Embryonic facial prominence (tissue), 1 donor: ENCODE measurements at regions not wholly inside any gene's neighbourhood (a gene's known extent, or its start where the extent isn't known, plus 50 kb on each side); places are given as distances from the start of the nearest gene placed in this dataset.
"Not testable (repeated sequence)": the region's sequence is repeated elsewhere in the genome, so short reads cannot be mapped to it uniquely, and the experiment has no call there.

Experiments
- DNase-seq: peaks from one replicate; pipeline ENCODE4 v3.0.0-alpha.2; 2016; ENCODE audit errors: extremely low spot score

GRCh38 chr4:170420255-170420693 lies 330.5 kb upstream of the AADAT start:
- no peak for DNase-seq

GRCh38 chr4:170414961-170415360 lies 325.2 kb upstream of the AADAT start:
- no peak for DNase-seq

- no peak for DNase-seq
These were observed 324.6 kb upstream of the AADAT start for GRCh38 chr4:170414360-170414759.

GRCh38 chr4:170413951-170414350 lies 324.2 kb upstream of the AADAT start:
- DNase-seq = no peak

- DNase-seq = no peak
These were observed 310.6 kb upstream of the AADAT start for GRCh38 chr4:170400361-170400760.

- DNase-seq = no peak
These were observed 310.0 kb upstream of the AADAT start for GRCh38 chr4:170399581-170400293.

- no peak for DNase-seq
These were observed 308.5 kb upstream of the AADAT start for GRCh38 chr4:170398218-170398617.

- DNase-seq = no peak
These were observed 306.0 kb upstream of the AADAT start for GRCh38 chr4:170395773-170396172.

GRCh38 chr4:170391066-170391740 lies 301.4 kb upstream of the AADAT start:
- DNase-seq = no peak

GRCh38 chr4:170389411-170389810 lies 299.7 kb upstream of the AADAT start:
- no peak for DNase-seq

- no peak for DNase-seq
These were observed 298.5 kb upstream of the AADAT start for GRCh38 chr4:170388255-170388654.

GRCh38 chr4:170386971-170387370 lies 297.2 kb upstream of the AADAT start:
- no peak for DNase-seq

GRCh38 chr4:170386511-170386910 lies 296.8 kb upstream of the AADAT start:
- DNase-seq = no peak

GRCh38 chr4:170374770-170375169 lies 285.0 kb upstream of the AADAT start:
- DNase-seq = no peak

- DNase-seq = no peak
These were observed 259.2 kb upstream of the AADAT start for GRCh38 chr4:170348945-170349344.

- not testable (repeated sequence) for DNase-seq
These were observed 257.4 kb upstream of the AADAT start for GRCh38 chr4:170347191-170347590.

GRCh38 chr4:170339522-170339921 lies 249.8 kb upstream of the AADAT start:
- no peak for DNase-seq

- DNase-seq = no peak
These were observed 246.6 kb upstream of the AADAT start for GRCh38 chr4:170336238-170336775.

- DNase-seq = no peak
These were observed 235.8 kb upstream of the AADAT start for GRCh38 chr4:170325599-170325998.

- no peak for DNase-seq
These were observed 233.9 kb upstream of the AADAT start for GRCh38 chr4:170323623-170324022.

- DNase-seq = no peak
These were observed 217.4 kb upstream of the AADAT start for GRCh38 chr4:170307182-170307581.

GRCh38 chr4:170306208-170306607 lies 216.5 kb upstream of the AADAT start:
- DNase-seq = no peak

GRCh38 chr4:170305627-170306026 lies 215.9 kb upstream of the AADAT start:
- no peak for DNase-seq
